WTC11 (cell line): ENCODE measurements at regions not wholly inside any gene's neighbourhood (a gene's known extent, or its start where the extent isn't known, plus 50 kb on each side); places are given as distances from the start of the nearest gene placed in this dataset.

Source experiments
- ATAC-seq: fragments of 200-7000 bp; cut with Tn5 transposase; 2 replicates; pipeline ENCODE4 v1.10.0; 2021; ENCODE audit warnings: mild to moderate bottlenecking, moderate library complexity
- CTCF ChIA-PET: fragments of 300-600 bp; sonication (Branson Sonifier 250); formaldehyde crosslinking; loops from one replicate; lab custom pipeline; 2021; ENCODE audit warnings: antibody characterized with exemption; lab: Charles Lee
- POLR2A ChIA-PET: fragments of 350-600 bp; sonication (Branson Sonifier 250); formaldehyde crosslinking; loops from one replicate; lab custom pipeline; 2021; ENCODE audit warnings: antibody characterized with exemption; lab: Charles Lee
- DNase-seq: peaks from one replicate; pipeline ENCODE4 v3.0.0; 2021; ENCODE audit warnings: low spot score
- H3K27ac Mint-ChIP-seq: 2 replicates; pipeline ENCODE4 v1.8.0; 2021; ENCODE audit warnings: mixed read lengths
- H3K27me3 Mint-ChIP-seq: 2 replicates; pipeline ENCODE4 v1.8.0; 2021; ENCODE audit warnings: low read depth, mild to moderate bottlenecking, moderate library complexity, mixed read lengths
- H3K36me3 Mint-ChIP-seq: 2 replicates; pipeline ENCODE4 v1.8.0; 2021; ENCODE audit warnings: mixed read lengths
- H3K4me1 Mint-ChIP-seq: 2 replicates; pipeline ENCODE4 v1.8.0; 2022; ENCODE audit warnings: mixed read lengths
- H3K4me3 Mint-ChIP-seq: 2 replicates; pipeline ENCODE4 v1.8.0; 2021; ENCODE audit warnings: mild to moderate bottlenecking, moderate library complexity, mixed read lengths
- H3K9me3 Mint-ChIP-seq: 2 replicates; pipeline ENCODE4 v1.8.0; 2021; ENCODE audit warnings: mixed read lengths
- ATF1 ChIP-seq: sonication (generic); formaldehyde crosslinking; IDR thresholded peaks from 2 replicates; pipeline ENCODE4 v1.8.1; 2023; ENCODE audit warnings: mild to moderate bottlenecking, moderate library complexity, missing genetic modification reagents
- ATF2 ChIP-seq: sonication (generic); formaldehyde crosslinking; IDR thresholded peaks from 2 replicates; pipeline ENCODE4 v1.8.1; 2022; ENCODE audit warnings: low read depth, missing genetic modification reagents, borderline replicate concordance
- CBFB ChIP-seq: sonication (generic); formaldehyde crosslinking; IDR thresholded peaks from 2 replicates; pipeline ENCODE4 v1.8.1; 2022; ENCODE audit warnings: mild to moderate bottlenecking, low read depth, missing genetic modification reagents
- EMX1 ChIP-seq: fragments of 250-450 bp; sonication (Bioruptor Pico); IDR thresholded peaks from 2 replicates; pipeline ENCODE4 v1.8.0; 2021; ENCODE audit warnings: mild to moderate bottlenecking
- ESRRA ChIP-seq: sonication (generic); formaldehyde crosslinking; IDR thresholded peaks from 2 replicates; pipeline ENCODE4 v1.8.1; 2022; ENCODE audit warnings: mild to moderate bottlenecking, missing genetic modification reagents, borderline replicate concordance
- ETV6 ChIP-seq: sonication (generic); formaldehyde crosslinking; IDR thresholded peaks from 2 replicates; pipeline ENCODE4 v1.8.1; 2022; ENCODE audit warnings: mild to moderate bottlenecking, missing genetic modification reagents
- FOXK1 ChIP-seq: sonication (generic); formaldehyde crosslinking; IDR thresholded peaks from 2 replicates; pipeline ENCODE4 v1.8.0; 2022; ENCODE audit warnings: mild to moderate bottlenecking, moderate library complexity, missing genetic modification reagents
- GRHL2 ChIP-seq: fragments of 250-450 bp; sonication (Bioruptor Pico); IDR thresholded peaks from 2 replicates; pipeline ENCODE4 v1.8.0; 2022; ENCODE audit warnings: mild to moderate bottlenecking, moderate library complexity; ENCODE audit not compliant: insufficient replicate concordance, severe bottlenecking
- HMGA2 ChIP-seq: fragments of 250-450 bp; sonication (Bioruptor Pico); IDR thresholded peaks from 2 replicates; pipeline ENCODE4 v1.4.0; 2021; ENCODE audit warnings: mild to moderate bottlenecking, moderate library complexity
- JUN ChIP-seq: sonication (generic); formaldehyde crosslinking; IDR thresholded peaks from 2 replicates; pipeline ENCODE4 v1.8.0; 2023; ENCODE audit warnings: mild to moderate bottlenecking, missing genetic modification reagents
- NFE2L1 ChIP-seq: sonication (generic); formaldehyde crosslinking; IDR thresholded peaks from 2 replicates; pipeline ENCODE4 v1.8.1; 2023; ENCODE audit warnings: missing genetic modification reagents
- NFYB ChIP-seq: sonication (generic); formaldehyde crosslinking; conservative IDR thresholded peaks from 2 replicates; pipeline ENCODE4 v1.8.0; 2022; ENCODE audit warnings: low read depth, missing genetic modification reagents
- PRRX2 ChIP-seq: fragments of 250-450 bp; sonication (Bioruptor Pico); IDR thresholded peaks from 2 replicates; pipeline ENCODE4 v1.8.0; 2021; ENCODE audit warnings: mild to moderate bottlenecking
- SOX15 ChIP-seq: fragments of 250-450 bp; sonication (Bioruptor Pico); IDR thresholded peaks from 2 replicates; pipeline ENCODE4 v1.9.0; 2021; ENCODE audit warnings: mild to moderate bottlenecking
- TCF7 ChIP-seq: sonication (generic); formaldehyde crosslinking; IDR thresholded peaks from 2 replicates; pipeline ENCODE4 v1.8.0; 2022; ENCODE audit warnings: mild to moderate bottlenecking, low read depth, missing genetic modification reagents, moderate library complexity
- ZNF263 ChIP-seq: sonication (generic); formaldehyde crosslinking; IDR thresholded peaks from 2 replicates; pipeline ENCODE4 v1.8.1; 2022; ENCODE audit warnings: low read depth, mild to moderate bottlenecking, moderate library complexity, missing genetic modification reagents
- ZNF281 ChIP-seq: sonication (generic); formaldehyde crosslinking; IDR thresholded peaks from 2 replicates; pipeline ENCODE4 v1.8.0; 2023; ENCODE audit warnings: mild to moderate bottlenecking, missing genetic modification reagents
- ZNF317 ChIP-seq: sonication (generic); formaldehyde crosslinking; IDR thresholded peaks from 2 replicates; pipeline ENCODE4 v1.8.1; 2023; ENCODE audit warnings: low read depth, mild to moderate bottlenecking, moderate library complexity, missing genetic modification reagents, borderline replicate concordance
- ZNF423 ChIP-seq: fragments of 250-450 bp; sonication (Bioruptor Pico); IDR thresholded peaks from 2 replicates; pipeline ENCODE4 v2.1.2; 2022; ENCODE audit warnings: mild to moderate bottlenecking, moderate library complexity
- ZNF671 ChIP-seq: fragments of 250-450 bp; sonication (Bioruptor Pico); IDR thresholded peaks from 2 replicates; pipeline ENCODE4 v1.8.0; 2021; ENCODE audit warnings: mild to moderate bottlenecking
- TF ChIP-seq, protein P1 (sequence below): sonication (generic); formaldehyde crosslinking; IDR thresholded peaks from 2 replicates; pipeline ENCODE4 v1.8.0; 2023; ENCODE audit warnings: missing genetic modification reagents
- TF ChIP-seq, protein P2 (sequence below): sonication (generic); formaldehyde crosslinking; IDR thresholded peaks from 2 replicates; pipeline ENCODE4 v1.8.0; 2022; ENCODE audit warnings: mild to moderate bottlenecking, missing genetic modification reagents

DNA sequence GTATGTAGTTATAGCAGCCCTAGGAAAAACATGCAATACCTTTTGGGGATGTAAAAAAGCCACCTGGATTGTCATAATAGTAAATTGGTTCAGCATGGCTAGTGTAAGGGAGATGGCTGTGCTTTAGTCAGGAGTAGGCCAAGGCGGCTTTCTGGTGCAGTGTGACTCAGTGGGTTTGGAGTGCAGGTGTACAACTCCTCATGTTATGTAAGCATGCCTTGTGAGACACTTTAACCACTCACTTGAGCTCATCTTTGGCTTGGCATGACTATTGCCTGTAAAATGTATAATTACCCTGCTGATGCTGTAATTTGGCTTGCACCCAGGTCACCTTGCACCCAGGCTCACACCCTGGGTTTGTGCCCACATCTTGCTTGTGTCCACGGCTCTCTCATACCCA, 239.2 kb upstream of the GLI3 start:
- DNase-seq = no peak
- ATAC-seq = no peak
- Mint-ChIP-seq H3K36me3 (no peaks in the 10 kb centered on the region), H3K27me3 (no peaks in the 10 kb centered on the region), H3K9me3 (peaks cover 13% of the 10 kb centered on the region), H3K27ac (no peak overlapping the region), H3K4me1 (peaks cover 22% of the 10 kb centered on the region), H3K4me3 (no peak overlapping the region)
- TF ChIP-seq EMX1 (CRISPR knock-in tag) = no peak
- no peak for TF ChIP-seq ZNF317
- no peak for TF ChIP-seq SOX15 (CRISPR knock-in tag)
- TF ChIP-seq ZNF263 (CRISPR knock-in tag) = no peak
- no peak for TF ChIP-seq ATF1
- TF ChIP-seq ZNF281 (CRISPR knock-in tag) = no peak
- no peak for TF ChIP-seq HMGA2 (CRISPR knock-in tag)
- TF ChIP-seq ZNF671 (CRISPR knock-in tag) = no peak
- no peak for TF ChIP-seq ESRRA (CRISPR knock-in tag)
- no peak for TF ChIP-seq ZNF423 (CRISPR knock-in tag)
- no peak for TF ChIP-seq FOXK1 (CRISPR knock-in tag)
- TF ChIP-seq GRHL2 (CRISPR knock-in tag) = no peak
- TF ChIP-seq JUN (CRISPR knock-in tag) = no peak
- ChIA-PET POLR2A (no interaction called here), CTCF (no interaction called here)

DNA sequence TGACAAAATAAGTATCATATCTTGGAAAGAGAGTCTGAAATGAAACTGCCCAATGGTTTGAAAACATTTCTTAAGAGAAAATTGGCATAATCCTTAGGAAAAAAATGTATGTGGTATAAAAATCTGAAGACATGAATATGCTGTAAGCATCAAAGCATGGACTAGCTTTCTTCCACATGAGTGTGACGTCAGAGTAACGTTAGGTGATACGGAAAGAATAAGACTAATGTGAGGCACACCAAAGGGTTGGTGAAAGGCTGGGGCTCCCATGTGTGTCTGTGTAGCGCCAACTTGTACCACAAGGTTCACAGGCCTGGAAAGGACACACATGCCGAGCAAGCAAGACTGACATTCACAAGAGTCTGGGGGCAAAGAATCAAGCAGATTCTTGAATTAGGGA, 238.1 kb upstream of the GLI3 start:
- TF ChIP-seq NFE2L1 = no peak
- no peak for TF ChIP-seq ETV6
- no peak for TF ChIP-seq NFYB (CRISPR knock-in tag)
- TF ChIP-seq ATF2 = no peak
- TF ChIP-seq JUN (CRISPR knock-in tag) = no peak
- TF ChIP-seq PRRX2 (CRISPR knock-in tag) = no peak
- TF ChIP-seq, protein P1, sequence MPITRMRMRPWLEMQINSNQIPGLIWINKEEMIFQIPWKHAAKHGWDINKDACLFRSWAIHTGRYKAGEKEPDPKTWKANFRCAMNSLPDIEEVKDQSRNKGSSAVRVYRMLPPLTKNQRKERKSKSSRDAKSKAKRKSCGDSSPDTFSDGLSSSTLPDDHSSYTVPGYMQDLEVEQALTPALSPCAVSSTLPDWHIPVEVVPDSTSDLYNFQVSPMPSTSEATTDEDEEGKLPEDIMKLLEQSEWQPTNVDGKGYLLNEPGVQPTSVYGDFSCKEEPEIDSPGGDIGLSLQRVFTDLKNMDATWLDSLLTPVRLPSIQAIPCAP (CRISPR knock-in tag) = no peak
- TF ChIP-seq ZNF281 (CRISPR knock-in tag) = no peak
- no peak for TF ChIP-seq ZNF671 (CRISPR knock-in tag)
- TF ChIP-seq EMX1 (CRISPR knock-in tag) = no peak
- no peak for TF ChIP-seq CBFB
- no peak for TF ChIP-seq FOXK1 (CRISPR knock-in tag)
- no peak for TF ChIP-seq HMGA2 (CRISPR knock-in tag)
- TF ChIP-seq, protein P2, sequence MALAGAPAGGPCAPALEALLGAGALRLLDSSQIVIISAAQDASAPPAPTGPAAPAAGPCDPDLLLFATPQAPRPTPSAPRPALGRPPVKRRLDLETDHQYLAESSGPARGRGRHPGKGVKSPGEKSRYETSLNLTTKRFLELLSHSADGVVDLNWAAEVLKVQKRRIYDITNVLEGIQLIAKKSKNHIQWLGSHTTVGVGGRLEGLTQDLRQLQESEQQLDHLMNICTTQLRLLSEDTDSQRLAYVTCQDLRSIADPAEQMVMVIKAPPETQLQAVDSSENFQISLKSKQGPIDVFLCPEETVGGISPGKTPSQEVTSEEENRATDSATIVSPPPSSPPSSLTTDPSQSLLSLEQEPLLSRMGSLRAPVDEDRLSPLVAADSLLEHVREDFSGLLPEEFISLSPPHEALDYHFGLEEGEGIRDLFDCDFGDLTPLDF (CRISPR knock-in tag) = no peak
- TF ChIP-seq TCF7 = no peak
- no peak for TF ChIP-seq GRHL2 (CRISPR knock-in tag)
- ChIA-PET POLR2A (no interaction called here), CTCF (no interaction called here)
- Mint-ChIP-seq H3K4me1 (peaks cover 11% of the 10 kb centered on the region), H3K9me3 (peaks cover 13% of the 10 kb centered on the region), H3K27me3 (no peaks in the 10 kb centered on the region), H3K27ac (no peak overlapping the region), H3K36me3 (no peaks in the 10 kb centered on the region), H3K4me3 (no peak overlapping the region)
- ATAC-seq = no peak
- DNase-seq = no peak
